GM13977 (cell line): ENCODE measurements at regions not wholly inside any gene's neighbourhood (a gene's known extent, or its start where the extent isn't known, plus 50 kb on each side); places are given as distances from the start of the nearest gene placed in this dataset.

Source experiments
- DNase-seq: peaks from one replicate; pipeline ENCODE4 v3.0.0; 2012; ENCODE audit warnings: low spot score
- CTCF ChIP-seq: IDR thresholded peaks from 2 replicates; pipeline ENCODE4 v1.5.1; 2012; ENCODE audit warnings: mild to moderate bottlenecking, control low read depth; ENCODE audit not compliant: insufficient read depth; ENCODE audit errors: extremely low read depth, missing control alignments
- in situ Hi-C: fragments of 300-500 bp; cut with MboI; formaldehyde crosslinking; loops from one replicate; pipeline ENCODE4 v1.12.0; 2022; ENCODE audit warnings: low sequenced_read_pairs, low pct_unique_long_range_greater_than_20kb, mixed read lengths, inconsistent platforms; ENCODE audit not compliant: unreplicated experiment

DNA sequence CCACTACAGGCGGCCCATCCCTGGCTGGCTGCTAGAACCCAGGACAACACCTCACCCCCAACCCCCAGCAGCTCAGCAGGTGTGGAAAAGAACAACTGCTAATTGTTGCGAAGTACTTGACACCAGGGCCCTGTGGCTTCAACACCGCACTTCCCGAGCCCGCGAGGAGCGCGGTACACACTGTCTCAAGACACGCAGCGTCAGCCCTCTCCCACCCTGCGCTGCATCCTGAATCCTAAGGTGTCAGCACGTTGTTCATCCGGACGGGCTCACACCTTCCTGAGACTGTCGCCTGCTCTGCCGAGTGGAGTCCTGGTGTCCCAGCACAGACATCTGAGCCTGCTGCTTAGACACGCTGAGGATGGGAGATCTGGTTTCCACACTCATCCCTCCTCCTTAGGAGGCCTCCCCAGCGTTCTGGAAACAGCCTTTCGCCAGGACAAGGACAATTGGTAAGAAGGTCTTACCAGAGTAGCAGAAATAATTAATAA is 1336.2 kb downstream of the BRD1 start:
- no peak for DNase-seq
- TF ChIP-seq CTCF = no peak
- in situ Hi-C loops = loop anchor here (25.0 kb wide), 2 partner anchors 404 to 1279 kb away; no protein-coding TSS in a partner anchor

GRCh38 chr22:48490500-48491411 is 1336.9 kb downstream of the BRD1 start:
- in situ Hi-C loops = loop anchor here (25.0 kb wide), 2 partner anchors 403 to 1278 kb away; no protein-coding TSS in a partner anchor
- DNase-seq = peak; percentile 45
- no peak for TF ChIP-seq CTCF

- TF ChIP-seq CTCF = no peak
Measured at GRCh38 chr22:48489551-48490499, 1337.8 kb downstream of the BRD1 start.

DNA sequence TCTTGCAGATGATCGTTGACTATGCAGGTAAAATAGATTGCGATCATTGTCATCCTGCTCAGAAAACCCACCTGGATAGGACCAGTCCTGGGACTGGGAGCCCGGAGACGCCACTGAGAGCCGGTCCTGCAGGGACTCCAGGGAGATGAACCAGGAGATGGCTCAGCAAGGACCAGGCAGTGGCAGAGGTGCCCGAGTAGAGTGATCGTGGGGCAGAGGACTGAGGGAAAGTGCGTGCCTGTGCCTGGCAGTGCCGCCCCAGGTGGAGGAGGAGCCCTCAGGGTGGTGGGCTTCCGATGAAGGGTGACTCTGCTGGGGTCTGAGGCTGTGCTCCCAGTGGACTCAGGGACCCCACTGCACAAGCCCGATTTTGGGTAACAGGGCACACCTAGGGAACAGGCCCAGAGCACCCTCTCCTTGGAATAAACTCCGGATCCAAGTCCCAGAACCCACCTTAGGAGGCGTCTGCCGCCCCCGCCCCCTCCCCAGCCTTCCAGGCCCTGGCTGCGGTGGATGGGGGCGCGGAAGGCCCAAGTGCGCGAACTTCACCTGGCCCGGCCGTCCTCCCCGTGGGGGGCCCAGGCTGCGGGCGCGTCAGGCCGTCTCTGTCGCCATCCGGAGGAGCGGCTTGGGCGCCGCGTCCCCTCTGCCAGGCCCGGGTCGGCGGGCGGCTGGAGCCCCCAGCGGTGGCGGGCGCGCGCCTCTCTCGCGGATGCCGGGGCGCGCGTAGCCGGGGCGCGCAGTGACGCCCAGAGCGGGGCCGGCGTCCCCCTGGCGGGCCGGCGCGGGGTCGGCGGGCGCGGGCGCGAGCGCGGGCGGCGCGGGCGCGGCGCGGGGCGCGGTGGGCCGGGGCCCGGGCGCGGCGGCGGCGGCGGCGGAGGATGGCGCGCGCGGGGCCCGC is 1338.8 kb downstream of the BRD1 start:
- in situ Hi-C loops = loop anchor here (25.0 kb wide), 2 partner anchors 402 to 1277 kb away; no protein-coding TSS in a partner anchor

More at GRCh38 chr22:48489551-48490499, 1337.8 kb downstream of the BRD1 start:
- in situ Hi-C loops = loop anchor here (25.0 kb wide), 2 partner anchors 403 to 1278 kb away; no protein-coding TSS in a partner anchor
- DNase-seq = no peak

GRCh38 chr22:48488149-48488551 is 1339.5 kb downstream of the BRD1 start:
- no peak for DNase-seq
- TF ChIP-seq CTCF = no peak
- in situ Hi-C loops = loop anchor here (25.0 kb wide), 2 partner anchors 401 to 1276 kb away; no protein-coding TSS in a partner anchor

More for the DNA sequence above, 1338.8 kb downstream of the BRD1 start:
- no peak for TF ChIP-seq CTCF
- peak; percentile 52 for DNase-seq
